Activated CD8-positive, alpha-beta memory T cell treated with anti-CD3 and anti-CD28 coated beads for 24 hours (primary cell): ENCODE measurements at regions not wholly inside any gene's neighbourhood (a gene's known extent, or its start where the extent isn't known, plus 50 kb on each side); places are given as distances from the start of the nearest gene placed in this dataset.
"Not testable (repeated sequence)": the region's sequence is repeated elsewhere in the genome, so short reads cannot be mapped to it uniquely, and the experiment has no call there.

ENCODE experiments used
- DNase-seq: peaks from one replicate; pipeline ENCODE4 v3.0.0-alpha.2; 2020

DNA sequence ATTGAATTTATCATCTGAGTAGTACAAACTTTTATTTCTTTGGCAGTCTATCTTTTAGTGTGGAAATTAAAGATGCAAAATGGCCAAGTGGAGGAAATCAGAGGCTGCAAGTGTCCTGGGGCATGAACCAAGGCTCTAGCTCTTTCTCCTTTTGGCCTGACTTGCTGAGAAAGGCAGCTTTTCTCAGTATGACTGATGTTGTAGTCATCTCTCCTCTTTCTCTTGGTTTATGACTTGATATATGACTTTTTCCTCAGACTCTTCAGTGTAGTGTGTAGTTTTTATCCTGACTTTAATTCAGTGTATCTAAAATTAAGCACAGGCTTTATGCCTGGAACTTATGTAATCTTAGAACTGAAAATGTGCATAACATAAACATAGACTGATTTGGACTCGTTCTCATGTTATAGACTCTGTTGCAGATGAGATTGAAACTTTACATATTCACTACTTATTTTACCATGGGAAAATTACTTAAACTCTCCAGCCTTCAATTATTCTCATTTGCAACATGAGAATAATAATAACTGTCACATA, 65.7 kb downstream of the SLITRK5 start:
- DNase-seq: no peak

DNA sequence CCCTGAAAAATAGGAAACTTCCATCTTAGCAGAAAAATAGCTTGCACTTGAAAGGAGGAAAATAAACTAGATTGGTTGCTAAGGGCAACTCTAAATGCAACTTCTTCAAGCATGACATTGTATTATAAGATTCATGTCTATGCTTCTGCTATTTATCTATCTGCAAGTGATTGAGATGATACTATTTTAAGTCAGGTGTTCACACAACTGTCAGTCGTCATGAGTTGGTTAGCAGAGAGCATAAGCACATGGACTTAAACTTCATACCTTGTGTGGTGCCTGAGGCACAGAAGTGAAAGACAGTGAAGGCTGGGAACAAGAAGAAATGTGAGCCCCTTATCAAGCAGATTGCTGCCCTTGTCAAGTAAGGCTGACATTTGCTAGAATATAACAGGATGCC, 82.9 kb downstream of the SLITRK5 start:
- DNase-seq: no peak

DNA sequence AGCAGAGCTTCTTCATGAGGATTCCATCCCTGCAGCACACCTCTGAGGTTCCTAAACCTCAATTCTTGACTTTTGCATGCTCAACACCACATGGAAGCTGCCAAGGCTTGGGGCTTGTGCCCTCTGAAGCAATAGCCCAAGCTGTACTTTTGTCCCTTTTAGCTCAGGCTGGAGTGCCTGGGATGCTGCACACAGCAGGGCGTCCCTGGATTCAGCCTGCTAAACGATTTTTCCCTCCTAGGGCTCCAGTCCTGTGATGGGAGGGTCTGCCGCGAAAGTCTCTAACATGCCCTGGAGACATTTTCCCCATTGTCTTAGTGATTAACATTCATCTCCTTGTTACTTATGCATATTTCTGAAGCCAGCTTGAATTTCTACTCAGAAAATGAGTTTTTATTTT, 98.3 kb downstream of the SLITRK5 start:
- DNase-seq: no peak

DNA sequence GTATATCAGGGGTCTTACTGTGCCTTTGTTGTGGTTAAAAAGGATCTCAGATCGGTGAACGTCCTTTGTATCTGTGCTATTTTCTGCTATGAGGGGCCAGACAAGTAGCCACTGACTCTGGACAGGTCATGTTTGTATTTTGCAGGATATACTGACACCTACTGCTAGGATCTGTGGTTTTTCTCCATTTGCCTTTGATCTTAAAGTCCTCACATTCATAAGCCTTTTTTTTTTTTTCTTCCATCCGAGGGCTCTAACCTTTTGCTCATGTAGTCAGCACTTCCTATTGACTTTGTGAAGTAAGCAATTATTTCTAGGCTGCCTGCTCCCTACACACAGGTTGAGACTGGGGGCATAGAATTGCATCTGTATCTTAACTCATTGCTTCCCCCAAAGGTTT, 106.2 kb downstream of the SLITRK5 start:
- DNase-seq: no peak

DNA sequence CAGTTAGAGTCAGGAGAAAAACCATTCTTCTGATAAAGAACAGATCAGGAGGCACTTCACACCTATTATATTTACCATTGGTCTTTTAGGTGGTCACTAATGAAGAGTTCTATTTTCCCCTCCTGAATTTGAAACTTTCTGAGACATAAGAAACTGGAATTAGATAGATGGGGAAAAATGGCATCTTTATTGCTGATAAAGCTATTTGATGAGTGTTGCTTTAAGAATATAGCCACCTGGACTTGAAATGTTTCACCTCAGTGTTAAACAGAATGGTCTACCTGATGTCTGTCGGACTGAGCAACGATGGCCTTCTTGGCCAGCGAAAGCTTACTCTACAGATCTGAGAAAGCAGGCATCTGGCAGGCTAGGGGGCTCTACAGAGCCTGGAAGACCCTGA, 107.0 kb downstream of the SLITRK5 start:
- no peak for DNase-seq

DNA sequence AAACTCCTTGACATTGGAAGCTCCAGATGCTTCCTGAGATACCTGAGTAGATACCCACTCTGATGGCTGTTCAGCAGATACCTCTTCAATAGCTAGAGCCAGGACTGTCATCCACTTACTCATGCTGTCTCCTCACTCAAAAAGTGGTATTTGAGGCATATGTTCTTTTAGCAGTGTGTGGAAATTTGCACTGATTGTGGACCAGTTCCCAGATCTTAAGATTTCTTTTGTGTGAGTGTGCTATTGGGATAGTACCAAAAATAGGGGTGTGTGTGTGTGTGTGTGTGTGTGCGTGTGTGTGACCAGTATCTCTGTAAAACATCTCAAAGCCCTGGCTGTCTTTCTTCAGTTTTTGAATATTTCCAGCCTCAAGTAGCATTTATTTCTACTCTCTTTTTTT, 108.3 kb downstream of the SLITRK5 start:
- DNase-seq: no peak

DNA sequence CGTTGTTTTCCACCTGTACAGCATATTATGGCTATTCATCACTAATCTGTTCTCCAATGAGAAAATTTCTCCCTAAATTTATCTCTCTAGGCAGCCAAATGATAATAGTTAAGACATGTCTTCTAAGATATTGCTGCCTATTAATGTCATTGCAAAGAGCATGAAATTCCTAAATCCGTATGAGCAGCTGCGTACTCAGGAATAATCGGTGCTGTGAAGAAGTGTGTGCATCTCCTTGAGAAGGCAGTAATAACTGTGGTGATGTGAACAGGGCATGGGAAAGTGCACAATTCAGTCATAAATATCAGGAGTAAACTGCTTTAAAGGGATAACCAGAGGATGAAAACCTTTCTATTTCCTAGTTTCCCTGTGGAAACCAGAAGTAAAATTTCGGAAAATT, 112.2 kb downstream of the SLITRK5 start:
- no peak for DNase-seq

DNA sequence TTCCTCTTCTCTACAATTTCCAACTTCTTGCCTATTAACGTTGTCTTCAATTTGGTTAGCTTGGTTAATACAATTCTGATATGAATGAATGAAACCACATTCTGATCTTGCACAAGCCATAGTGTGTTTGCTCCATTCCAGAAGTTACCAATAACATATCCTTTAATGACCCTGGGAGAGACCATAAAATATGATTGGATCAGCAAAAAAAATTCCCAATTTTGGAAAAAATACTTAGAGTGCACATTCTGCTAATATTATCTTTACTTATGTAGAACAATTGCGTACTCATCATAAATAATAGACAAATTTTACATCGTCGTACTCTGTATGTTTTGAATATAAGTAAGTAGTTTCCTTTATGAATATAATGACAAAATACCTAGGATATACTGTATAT, 117.2 kb downstream of the SLITRK5 start:
- no peak for DNase-seq

DNA sequence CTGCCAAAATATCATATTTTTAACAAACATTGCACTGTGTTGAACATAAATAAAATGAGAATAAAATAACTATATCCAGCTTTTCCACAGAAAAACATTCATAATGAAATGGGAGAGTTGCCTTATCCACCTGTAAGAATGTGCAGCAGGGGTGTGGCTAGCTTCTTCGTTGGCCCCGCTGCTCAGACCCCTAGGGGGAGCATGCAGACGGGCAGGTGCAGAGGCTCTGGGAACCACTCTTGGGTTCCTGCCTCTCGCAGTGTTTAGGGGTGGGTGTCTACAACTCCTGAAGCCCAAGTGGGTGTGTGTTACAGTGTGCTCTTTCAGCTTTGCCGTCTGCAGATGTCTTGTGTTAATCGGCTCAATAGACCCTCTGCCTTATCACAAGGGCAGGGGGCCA, 121.7 kb downstream of the SLITRK5 start:
- no peak for DNase-seq

DNA sequence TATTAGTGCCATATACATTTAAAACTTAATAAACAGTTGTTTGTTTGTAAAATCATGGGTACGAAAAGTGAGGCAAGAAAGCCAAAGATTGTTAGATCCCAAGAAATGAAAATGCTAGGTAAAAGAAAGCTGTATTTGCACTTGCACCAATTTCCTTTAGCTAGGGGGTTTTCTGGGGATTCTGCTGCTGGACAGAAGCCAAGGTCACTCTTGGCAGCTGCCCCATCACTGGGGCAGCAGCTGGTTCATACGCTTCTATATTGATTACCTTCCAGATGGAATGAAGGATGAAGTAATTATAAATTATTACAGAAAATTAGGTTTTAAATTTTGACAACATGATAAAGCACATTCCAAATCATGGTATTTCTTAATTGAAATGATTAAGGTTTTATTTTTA, 127.4 kb downstream of the SLITRK5 start:
- DNase-seq: no peak

DNA sequence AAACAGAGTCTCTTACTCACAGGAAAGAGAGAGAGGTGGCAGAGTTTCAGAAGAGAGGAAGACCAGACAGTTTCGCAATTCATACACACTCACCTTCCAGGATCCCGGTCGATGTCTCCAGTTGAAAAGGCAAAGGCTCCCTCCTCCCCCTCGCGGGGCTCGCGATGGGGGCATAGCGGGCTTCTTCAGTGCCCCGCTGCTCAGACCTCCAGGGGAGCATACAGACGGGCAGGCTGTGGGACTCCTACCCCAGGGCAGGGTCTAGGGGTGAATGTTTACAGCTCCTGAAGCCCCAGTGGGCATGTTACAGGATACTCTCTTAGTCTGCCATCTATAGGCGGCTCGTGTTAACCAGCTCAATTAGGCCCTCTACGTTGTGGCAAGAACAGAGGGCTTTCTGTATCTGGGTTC, 139.2 kb downstream of the SLITRK5 start:
- no peak for DNase-seq

DNA sequence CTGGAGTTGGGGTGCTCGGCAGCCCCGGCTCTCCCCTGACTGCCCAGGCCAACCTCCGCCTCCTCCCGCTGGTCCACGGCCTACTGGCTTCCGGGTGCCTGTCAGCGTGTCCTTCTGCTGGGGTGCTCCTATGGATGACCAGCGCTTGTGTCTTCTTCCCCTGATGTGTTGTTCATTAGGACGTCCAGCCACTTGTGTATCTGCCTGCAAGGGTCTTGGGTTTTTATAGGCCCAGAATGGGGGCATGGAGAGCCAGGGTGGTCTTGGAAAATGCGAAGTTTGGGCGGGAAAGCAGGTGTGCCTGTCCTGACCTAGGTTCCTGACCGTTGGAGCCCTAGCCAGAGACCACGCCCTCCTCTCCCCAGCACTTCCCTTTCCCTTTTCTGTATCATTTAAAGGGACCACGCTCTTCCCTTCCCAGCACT, 139.8 kb downstream of the SLITRK5 start:
- no peak for DNase-seq

DNA sequence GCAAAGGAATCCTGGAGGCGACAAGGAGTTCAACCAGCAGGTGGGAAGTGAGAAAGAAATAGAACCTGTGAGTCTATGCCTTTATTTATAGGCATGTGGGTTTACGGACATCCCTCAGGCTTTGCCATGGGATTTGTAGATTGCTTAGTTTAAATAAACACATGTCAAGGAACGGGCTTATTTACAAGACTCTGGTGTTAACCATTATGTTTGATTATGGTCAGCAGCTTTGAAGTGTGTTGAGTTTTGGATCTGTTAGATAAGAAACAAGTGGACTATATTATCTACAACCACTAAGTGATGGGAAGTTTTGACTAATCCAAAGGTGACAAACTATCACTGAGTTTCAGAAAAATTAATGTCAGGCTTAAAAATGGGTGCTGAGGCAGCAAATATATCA, 143.2 kb downstream of the SLITRK5 start:
- DNase-seq: no peak

DNA sequence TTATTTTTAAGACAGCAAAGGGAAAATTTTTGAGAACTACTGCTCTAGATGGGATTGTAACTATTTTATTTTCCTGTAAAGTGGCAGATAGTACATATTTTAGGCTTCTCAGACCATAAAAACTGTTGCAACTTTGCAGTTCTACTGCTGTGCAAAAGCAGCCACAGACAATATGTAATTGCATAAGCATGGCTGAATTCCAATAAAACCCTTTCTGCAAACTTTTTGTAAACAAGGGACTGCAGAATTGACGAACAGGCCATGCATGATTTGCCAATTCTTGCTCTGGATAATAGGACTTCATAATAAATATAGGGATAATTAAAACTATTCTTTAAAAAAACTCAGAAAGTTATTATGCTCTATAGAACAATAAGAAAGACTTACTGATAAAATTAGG, 149.1 kb downstream of the SLITRK5 start:
- no peak for DNase-seq

DNA sequence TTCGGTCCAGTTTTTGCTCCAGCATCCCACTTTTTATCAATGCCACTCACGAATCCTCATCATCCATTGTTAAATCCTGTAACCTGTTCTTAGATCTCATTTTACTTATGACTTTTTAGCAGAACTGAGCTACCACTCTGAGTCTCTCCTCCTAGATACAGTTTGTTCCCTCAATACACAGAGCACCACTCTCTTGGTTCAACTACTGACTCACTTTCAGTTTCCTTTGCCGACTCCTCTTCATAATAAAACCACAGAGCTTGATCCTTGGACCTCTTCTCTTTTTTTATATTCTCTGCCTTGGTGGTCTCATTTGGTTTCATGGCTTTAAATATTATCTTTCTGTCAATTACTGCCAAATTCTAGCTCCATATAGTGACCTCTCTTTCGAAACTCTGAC, 150.3 kb downstream of the SLITRK5 start:
- no peak for DNase-seq

DNA sequence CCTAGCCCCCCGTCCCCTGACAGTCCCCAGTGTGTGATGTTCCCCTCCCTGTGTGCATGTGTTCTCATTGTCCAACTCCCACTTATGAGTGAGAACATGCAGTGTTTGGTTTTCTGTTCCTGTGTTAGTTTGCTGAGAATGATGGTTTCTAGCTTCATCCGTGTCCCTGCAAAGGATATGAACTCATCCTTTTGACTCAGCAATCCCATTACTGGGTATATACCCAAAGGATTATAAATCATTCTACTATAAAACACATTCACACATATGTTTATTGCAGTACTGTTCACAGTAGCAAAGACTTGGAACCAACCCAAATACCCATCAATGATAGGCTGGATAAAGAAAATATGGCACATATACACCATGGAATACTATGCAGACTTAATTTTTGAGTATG, 155.1 kb downstream of the SLITRK5 start:
- not testable (repeated sequence) for DNase-seq

DNA sequence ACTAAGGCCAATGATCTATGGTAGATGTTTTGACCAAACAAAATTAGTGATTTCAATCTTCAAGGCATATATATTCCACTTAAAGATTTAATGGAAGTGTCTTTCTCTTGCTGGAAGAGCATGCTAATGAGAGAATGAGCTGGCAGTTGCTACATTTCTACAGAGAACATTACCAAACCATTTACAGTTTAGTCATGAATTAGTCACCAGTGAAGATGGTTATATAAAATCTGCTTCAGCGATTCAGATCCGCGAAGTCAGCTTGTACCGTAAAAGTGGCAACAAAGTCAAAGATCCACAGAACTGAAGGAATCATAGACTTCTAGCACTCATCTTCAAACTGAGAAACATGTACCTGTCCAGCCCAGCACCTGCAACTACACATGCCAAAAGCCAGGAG, 156.3 kb downstream of the SLITRK5 start:
- DNase-seq: no peak

DNA sequence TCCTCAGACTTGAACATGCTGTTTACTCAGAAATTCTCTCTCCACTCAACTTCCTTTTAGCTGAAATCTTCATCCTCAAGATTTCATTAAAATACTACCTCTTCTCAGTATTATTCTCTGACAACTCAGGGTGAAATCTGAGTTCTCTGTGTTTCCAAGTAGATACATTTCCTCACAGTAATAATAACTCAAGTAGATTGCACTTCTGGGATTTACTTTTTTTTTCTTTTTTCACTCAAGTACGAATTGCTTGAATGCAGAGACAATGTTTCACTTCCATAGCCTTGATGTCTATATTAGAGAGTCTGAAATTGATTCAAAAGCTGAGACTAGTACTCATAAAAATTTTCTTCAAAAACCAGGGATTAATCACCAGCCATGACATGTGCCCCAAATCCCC, 166.4 kb downstream of the SLITRK5 start:
- DNase-seq: no peak

DNA sequence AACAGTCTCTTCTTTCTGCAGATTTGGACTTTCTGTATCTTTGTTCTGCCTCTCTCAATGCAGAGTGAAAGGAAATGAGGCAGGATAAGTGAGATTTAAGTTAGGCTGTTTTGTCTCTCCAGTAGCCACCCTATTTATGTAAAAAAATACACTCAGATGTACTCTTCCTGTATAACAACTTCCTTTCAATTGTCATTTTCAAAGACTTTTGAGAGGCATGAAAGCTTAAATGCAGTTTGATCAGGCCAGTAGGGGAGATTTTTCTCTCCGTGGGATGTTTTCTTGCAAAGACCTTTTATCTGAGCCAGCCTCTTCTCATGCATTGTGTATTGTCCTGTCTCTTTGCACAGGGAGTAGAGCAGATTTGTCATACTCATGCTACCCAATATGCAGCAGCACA, 166.8 kb downstream of the SLITRK5 start:
- no peak for DNase-seq

DNA sequence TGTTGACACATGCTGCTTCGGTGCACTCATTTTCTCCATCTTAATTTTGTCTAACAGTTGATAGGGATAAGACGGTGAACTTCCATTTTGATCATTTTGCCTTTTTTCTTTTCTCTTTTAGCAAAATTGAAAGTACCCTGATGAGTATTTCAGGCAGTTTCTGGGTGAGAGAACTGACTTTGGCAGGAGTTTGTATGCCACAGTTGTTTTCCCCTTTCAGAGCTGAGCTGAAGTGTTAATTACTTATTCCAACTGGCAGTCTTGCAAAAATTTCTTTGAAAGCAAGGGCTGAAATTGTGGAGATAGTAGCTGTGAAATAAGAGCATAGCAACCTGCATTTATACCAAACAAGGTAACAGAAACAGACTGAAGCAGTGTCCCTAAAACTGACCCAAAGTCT, 180.2 kb downstream of the SLITRK5 start:
- no peak for DNase-seq

DNA sequence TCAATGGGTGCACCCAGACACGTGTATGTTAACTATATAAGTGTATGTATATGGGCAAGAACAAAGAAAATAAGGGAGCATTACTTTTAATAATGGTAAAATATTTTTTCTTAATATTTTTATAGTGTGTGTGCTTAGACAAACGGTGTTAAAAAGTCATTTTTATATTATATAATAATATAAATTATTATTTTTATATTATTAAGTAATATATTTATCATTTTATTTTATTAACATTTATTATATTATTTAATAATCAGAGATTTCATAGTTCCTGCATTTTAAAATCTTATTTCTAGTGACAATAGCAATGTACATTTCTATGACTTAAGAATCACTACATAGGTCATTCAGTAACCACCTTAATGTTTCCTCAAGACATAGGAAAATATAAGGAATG, 184.4 kb downstream of the SLITRK5 start:
- no peak for DNase-seq

DNA sequence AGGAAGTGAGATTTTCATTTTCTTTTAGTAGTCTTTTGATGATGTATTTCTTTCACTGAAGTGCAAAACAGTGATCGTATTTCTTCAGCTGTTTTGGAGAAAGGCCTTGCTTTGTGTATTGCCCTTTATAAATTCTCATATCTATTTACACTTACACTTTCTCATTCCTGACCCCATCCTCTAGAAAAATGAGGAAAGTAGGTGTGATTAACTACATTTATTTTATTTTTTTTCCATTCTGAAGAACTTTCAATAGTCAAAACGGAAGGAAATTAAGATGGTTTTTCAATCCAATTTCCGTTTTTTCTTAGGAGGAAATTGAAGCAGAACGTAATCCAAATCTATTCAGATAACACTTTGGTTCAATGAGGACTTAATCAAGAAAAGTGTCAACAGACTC, 188.1 kb downstream of the SLITRK5 start:
- no peak for DNase-seq

DNA sequence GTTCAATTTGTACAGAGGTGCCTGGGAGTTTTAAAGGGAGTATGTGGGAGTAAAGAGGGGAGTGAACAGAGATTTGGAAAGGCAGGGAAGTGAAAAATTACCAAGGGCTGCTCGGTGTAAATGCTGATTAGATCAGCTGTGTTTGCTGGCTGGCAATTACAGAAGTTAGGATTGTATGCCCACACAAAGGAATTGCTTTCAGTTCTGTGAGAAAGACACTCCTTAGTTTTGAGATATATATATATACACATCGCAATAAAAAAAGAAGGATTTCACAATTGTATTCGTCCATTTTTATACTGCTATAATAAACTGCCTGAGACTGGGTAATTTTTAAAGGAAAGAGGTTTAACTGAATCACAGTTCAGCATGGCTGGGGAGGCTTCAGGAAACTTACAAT, 196.3 kb downstream of the SLITRK5 start:
- no peak for DNase-seq

DNA sequence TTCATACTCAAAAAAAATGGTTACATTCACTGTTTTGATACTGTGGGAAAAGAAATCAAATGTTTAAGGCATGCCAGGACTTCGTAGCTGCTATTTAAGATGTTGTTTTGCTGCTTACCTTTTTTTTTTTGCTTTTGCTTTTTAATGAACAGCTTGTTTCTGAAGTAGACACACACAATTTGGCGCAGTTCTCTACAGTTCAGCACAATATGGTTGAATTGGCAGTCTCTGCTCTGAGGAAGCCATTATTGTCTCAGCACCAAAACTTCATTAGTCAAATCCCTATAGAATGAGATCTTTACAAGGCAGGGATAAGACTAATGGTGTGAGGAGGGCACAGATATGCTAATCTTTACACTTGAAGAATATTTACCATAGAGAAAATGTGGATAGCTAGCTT, 197.6 kb downstream of the SLITRK5 start:
- no peak for DNase-seq

DNA sequence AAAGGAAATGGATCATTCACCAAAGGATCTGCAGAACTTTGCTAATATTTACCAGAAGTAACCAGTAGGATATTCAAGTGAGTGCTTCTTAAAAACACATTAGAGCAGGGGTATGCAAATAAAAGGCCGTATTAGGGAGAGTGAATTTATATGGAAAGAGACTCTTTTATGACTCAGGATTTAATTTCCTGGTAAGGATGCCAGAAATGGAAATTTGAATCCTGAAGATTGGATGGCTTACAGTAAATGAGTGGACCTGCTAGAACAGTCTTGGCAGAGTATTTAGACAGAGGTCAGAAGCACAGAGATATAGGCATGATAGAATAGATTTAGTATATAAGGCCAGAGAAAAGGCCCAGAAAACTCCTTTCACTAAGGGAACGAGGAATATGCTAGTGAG, 201.6 kb downstream of the SLITRK5 start:
- DNase-seq: no peak

DNA sequence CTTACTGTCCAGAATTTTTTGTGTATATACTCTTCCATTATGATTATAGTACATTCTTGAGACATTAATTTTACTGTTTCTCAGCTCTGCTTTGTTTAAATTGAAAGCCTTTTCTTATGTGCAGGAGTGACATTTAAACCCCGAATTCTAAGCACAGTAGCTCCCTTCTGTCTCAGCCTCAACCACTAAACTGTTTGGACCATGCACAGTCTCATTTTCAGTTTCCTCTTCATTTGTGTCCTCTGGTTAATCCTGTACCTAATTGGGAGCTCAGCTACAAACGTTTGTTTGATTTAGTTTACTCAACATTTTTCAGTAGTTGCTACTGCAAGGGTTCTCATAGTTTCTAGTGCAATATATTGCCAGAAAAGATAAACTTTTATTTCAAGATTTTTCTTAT, 206.3 kb downstream of the SLITRK5 start:
- DNase-seq: no peak
